ENCODE measurements at regions not wholly inside any gene's neighbourhood (a gene's known extent, or its start where the extent isn't known, plus 50 kb on each side); places are given as distances from the start of the nearest gene placed in this dataset.
"Not testable (repeated sequence)": the region's sequence is repeated elsewhere in the genome, so short reads cannot be mapped to it uniquely, and the experiment has no call there.

GRCh38 chr14:21910260-21910659 lies 236.6 kb upstream of the OR4E1 start:
- H3K27me3 ChIP-seq (ENCODE audit: control insufficient read depth, insufficient read depth, low read length) = no peaks in the 10 kb centered on the region
- H3K27ac ChIP-seq (ENCODE audit: low read length) = no peak overlapping the region
- ChIA-PET CTCF (no interaction called here), POLR2A (no interaction called here)
- intact Hi-C loops (cut with micrococcal nuclease; ENCODE audit: unreplicated experiment) (loop anchor here (10.0 kb wide), 1 partner anchor 75 kb away; no protein-coding TSS in a partner anchor), in situ Hi-C loops (cut with HindIII; ENCODE audit: low pct_unique_long_range_greater_than_20kb, low sequenced_read_pairs) (no loop called here)
- ATAC-seq = no peak
- BruUV-seq (replicated peaks) = no TSS peak
- H3K4me1 ChIP-seq (ENCODE audit: control insufficient read depth, insufficient read depth, low read length) = no peaks in the 10 kb centered on the region
- DNase-seq (ENCODE audit: low read depth, low spot score) = no peak
- no peaks in the 10 kb centered on the region for H3K9me3 ChIP-seq (ENCODE audit: control insufficient read depth, insufficient read depth, low read depth, low read length)
- no peaks in the 10 kb centered on the region for H3K36me3 ChIP-seq (ENCODE audit: control insufficient read depth, insufficient read depth, low read length)
- TF ChIP-seq POLR2AphosphoS5 (IDR thresholded peaks at IDR 0.05; ENCODE audit: low read depth, low read length) (no peak), TCF7L2 (IDR thresholded peaks at IDR 0.05; ENCODE audit: low read depth, low read length) (no peak), SIN3A (IDR thresholded peaks at IDR 0.05; ENCODE audit: borderline replicate concordance, insufficient read depth, low read depth, low read length) (no peak), REST (IDR thresholded peaks at IDR 0.05; ENCODE audit: insufficient read depth in 1 of 2, low read depth in 2 of 2, low read length in 1 of 2) (no peak)
- TF ChIP-seq, protein P1, sequence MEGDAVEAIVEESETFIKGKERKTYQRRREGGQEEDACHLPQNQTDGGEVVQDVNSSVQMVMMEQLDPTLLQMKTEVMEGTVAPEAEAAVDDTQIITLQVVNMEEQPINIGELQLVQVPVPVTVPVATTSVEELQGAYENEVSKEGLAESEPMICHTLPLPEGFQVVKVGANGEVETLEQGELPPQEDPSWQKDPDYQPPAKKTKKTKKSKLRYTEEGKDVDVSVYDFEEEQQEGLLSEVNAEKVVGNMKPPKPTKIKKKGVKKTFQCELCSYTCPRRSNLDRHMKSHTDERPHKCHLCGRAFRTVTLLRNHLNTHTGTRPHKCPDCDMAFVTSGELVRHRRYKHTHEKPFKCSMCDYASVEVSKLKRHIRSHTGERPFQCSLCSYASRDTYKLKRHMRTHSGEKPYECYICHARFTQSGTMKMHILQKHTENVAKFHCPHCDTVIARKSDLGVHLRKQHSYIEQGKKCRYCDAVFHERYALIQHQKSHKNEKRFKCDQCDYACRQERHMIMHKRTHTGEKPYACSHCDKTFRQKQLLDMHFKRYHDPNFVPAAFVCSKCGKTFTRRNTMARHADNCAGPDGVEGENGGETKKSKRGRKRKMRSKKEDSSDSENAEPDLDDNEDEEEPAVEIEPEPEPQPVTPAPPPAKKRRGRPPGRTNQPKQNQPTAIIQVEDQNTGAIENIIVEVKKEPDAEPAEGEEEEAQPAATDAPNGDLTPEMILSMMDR (IDR thresholded peaks at IDR 0.05) = no peak
- no peak overlapping the region for H3K4me3 ChIP-seq (ENCODE audit: low read depth in 2 of 2, low read length in 2 of 2)

DNA sequence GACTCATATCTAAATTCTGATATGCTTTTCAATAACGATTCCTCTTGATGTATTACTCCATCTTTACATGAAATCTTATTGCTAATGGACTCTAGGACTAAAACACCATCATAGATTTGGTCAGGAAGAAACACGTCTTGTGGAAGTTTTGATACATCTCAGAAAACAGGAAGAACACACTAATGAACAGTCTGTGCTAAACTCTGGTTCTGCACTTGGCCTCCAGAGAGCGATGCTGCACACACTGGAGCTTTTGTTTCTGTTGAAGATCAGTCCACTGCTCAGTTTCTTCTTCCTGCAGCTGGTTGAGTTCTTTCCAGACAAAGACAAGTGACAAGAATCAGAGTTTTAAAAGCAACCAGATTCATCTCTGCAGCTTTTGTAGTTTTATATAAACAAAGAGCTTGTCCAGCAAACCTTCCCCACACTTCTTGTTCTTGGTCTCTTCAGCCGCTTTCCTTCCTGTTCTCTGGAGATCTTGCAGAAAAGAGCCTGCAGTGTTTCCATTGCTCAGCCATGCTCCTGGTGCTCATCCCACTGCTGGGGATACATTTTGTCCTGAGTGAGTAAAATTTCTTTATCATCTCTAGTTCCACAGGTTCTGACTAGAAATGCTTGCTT lies 229.1 kb upstream of the OR4E1 start:
- no peak for DNase-seq (ENCODE audit: low read depth, low spot score)
- no peaks in the 10 kb centered on the region for H3K9me3 ChIP-seq (ENCODE audit: control insufficient read depth, insufficient read depth, low read depth, low read length)
- intact Hi-C loops (cut with micrococcal nuclease; ENCODE audit: unreplicated experiment) = no loop called here
- H3K4me1 ChIP-seq (ENCODE audit: control insufficient read depth, insufficient read depth, low read length) = no peaks in the 10 kb centered on the region
- TF ChIP-seq, protein P1 (IDR thresholded peaks at IDR 0.05) = peak; percentile 61
- no peak for TF ChIP-seq TCF7L2 (IDR thresholded peaks at IDR 0.05; ENCODE audit: low read depth, low read length)
- TF ChIP-seq REST (IDR thresholded peaks at IDR 0.05; ENCODE audit: insufficient read depth in 1 of 2, low read depth in 2 of 2, low read length in 1 of 2) = no peak
- no peak for TF ChIP-seq SIN3A (IDR thresholded peaks at IDR 0.05; ENCODE audit: borderline replicate concordance, insufficient read depth, low read depth, low read length)
- no peak for TF ChIP-seq POLR2AphosphoS5 (IDR thresholded peaks at IDR 0.05; ENCODE audit: low read depth, low read length)
- H3K27ac ChIP-seq (ENCODE audit: low read length) = no peak overlapping the region
- CTCF ChIA-PET = interaction anchor here (0.6 kb wide), 1 partner anchor 23 kb away, joined by 3 read pairs; no protein-coding TSS in a partner anchor
- no peak for ATAC-seq
- H3K36me3 ChIP-seq (ENCODE audit: control insufficient read depth, insufficient read depth, low read length) = no peaks in the 10 kb centered on the region
- in situ Hi-C loops (cut with HindIII; ENCODE audit: low pct_unique_long_range_greater_than_20kb, low sequenced_read_pairs) = no loop called here
- BruUV-seq (replicated peaks) = no TSS peak
- no peak overlapping the region for H3K4me3 ChIP-seq (ENCODE audit: low read depth in 2 of 2, low read length in 2 of 2)
- POLR2A ChIA-PET = no interaction called here
- H3K27me3 ChIP-seq (ENCODE audit: control insufficient read depth, insufficient read depth, low read length) = no peaks in the 10 kb centered on the region

- POLR2A ChIA-PET; H3K27ac ChIP-seq (ENCODE audit: low read length); H3K36me3 ChIP-seq (ENCODE audit: control insufficient read depth, insufficient read depth, low read length); BruUV-seq (replicated peaks); DNase-seq (ENCODE audit: low read depth, low spot score); H3K4me3 ChIP-seq (ENCODE audit: low read depth in 2 of 2, low read length in 2 of 2); H3K27me3 ChIP-seq (ENCODE audit: control insufficient read depth, insufficient read depth, low read length); intact Hi-C loops (cut with micrococcal nuclease; ENCODE audit: unreplicated experiment); H3K9me3 ChIP-seq (ENCODE audit: control insufficient read depth, insufficient read depth, low read depth, low read length); in situ Hi-C loops (cut with HindIII; ENCODE audit: low pct_unique_long_range_greater_than_20kb, low sequenced_read_pairs); H3K4me1 ChIP-seq (ENCODE audit: control insufficient read depth, insufficient read depth, low read length); ATAC-seq; CTCF ChIA-PET: not testable (repeated sequence)
Measured at GRCh38 chr14:21894898-21895194, 221.2 kb upstream of the OR4E1 start.
